Endodermal cell (in vitro differentiated cells): ENCODE measurements at regions not wholly inside any gene's neighbourhood (a gene's known extent, or its start where the extent isn't known, plus 50 kb on each side); places are given as distances from the start of the nearest gene placed in this dataset.

ENCODE experiments used
- DNase-seq: peaks from one replicate; pipeline ENCODE4 v3.0.0-alpha.2; 2017
- H3K27ac ChIP-seq: 2 replicates; pipeline ENCODE4 v1.5.1; 2013; ENCODE audit warnings: mild to moderate bottlenecking, low read depth, low read length, moderate library complexity
- H3K27me3 ChIP-seq: 2 replicates; pipeline ENCODE4 v1.6.1; 2013; ENCODE audit warnings: mild to moderate bottlenecking, low read length, moderate library complexity; ENCODE audit not compliant: insufficient read depth, control insufficient read depth, poor library complexity, severe bottlenecking
- H3K36me3 ChIP-seq: 2 replicates; pipeline ENCODE4 v1.7.0; 2013; ENCODE audit warnings: mild to moderate bottlenecking, low read length, moderate library complexity; ENCODE audit not compliant: control insufficient read depth, insufficient read depth
- H3K4me1 ChIP-seq: one replicate; pipeline ENCODE4 v1.7.0; 2013; ENCODE audit warnings: low read length; ENCODE audit not compliant: control insufficient read depth, insufficient read depth
- H3K4me3 ChIP-seq: 2 replicates; pipeline ENCODE4 v1.5.1; 2013; ENCODE audit warnings: mild to moderate bottlenecking, low read length, moderate library complexity
- H3K9ac ChIP-seq: 2 replicates; pipeline ENCODE4 v1.6.1; 2013; ENCODE audit warnings: mild to moderate bottlenecking, low read length, moderate library complexity; ENCODE audit not compliant: poor library complexity, severe bottlenecking; ENCODE audit errors: extremely low read depth
- H3K9me3 ChIP-seq: 2 replicates; pipeline ENCODE4 v1.6.1; 2013; ENCODE audit warnings: mild to moderate bottlenecking, low read length, moderate library complexity; ENCODE audit not compliant: control insufficient read depth
- H3K27ac Mint-ChIP-seq: 2 replicates; pipeline ENCODE4 v1.8.0; 2020; ENCODE audit warnings: mixed read lengths
- H3K27me3 Mint-ChIP-seq: 2 replicates; pipeline ENCODE4 v1.8.0; 2021; ENCODE audit warnings: mild to moderate bottlenecking, mixed read lengths; ENCODE audit not compliant: insufficient read depth
- H3K36me3 Mint-ChIP-seq: 2 replicates; pipeline ENCODE4 v1.8.0; 2020; ENCODE audit warnings: low read depth, mixed read lengths
- H3K4me1 Mint-ChIP-seq: 2 replicates; pipeline ENCODE4 v1.8.0; 2020; ENCODE audit warnings: mixed read lengths
- H3K4me3 Mint-ChIP-seq: 2 replicates; pipeline ENCODE4 v1.8.0; 2020; ENCODE audit warnings: mild to moderate bottlenecking, moderate library complexity, mixed read lengths
- H3K9me3 Mint-ChIP-seq: 2 replicates; pipeline ENCODE4 v1.8.0; 2020; ENCODE audit warnings: mild to moderate bottlenecking, mixed read lengths
- WGBS, 2 experiments: methylation state at CpG; one replicate each; pipeline versions ENCODE4 v1.1.5 to v1.1.7; 2013; ENCODE audit warnings: missing lambda C conversion rate in 2 of 2, mixed read lengths in 1 of 2; ENCODE audit not compliant: insufficient coverage in 1 of 2, insufficient read length in 1 of 2; 5-methylcytosine and 5-hydroxymethylcytosine counted together
- TF ChIP-seq, protein P1 (sequence below): fragments of 200-600 bp; sonication (generic); conservative IDR thresholded peaks from 2 replicates; pipeline ENCODE4 v1.5.0; 2021; ENCODE audit warnings: antibody characterized with exemption, mild to moderate bottlenecking

DNA sequence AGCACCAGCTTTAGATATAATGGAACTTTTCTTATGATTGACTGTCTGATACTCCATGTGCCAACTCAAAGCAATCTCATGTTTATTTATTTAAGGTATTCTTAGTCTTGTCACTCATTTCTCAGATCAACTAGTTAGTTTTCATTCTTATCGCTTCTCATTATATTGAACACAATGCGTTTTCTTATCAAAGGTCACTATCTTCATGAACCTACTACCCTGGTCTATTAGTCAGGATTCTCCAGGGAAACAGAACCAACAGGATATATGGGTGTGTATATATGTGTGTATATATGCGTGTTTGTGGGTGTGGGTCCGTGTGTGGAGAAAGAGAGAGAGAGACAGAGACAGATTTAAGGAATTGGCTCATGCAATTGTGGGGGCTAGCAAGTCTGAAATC lies 619.9 kb downstream of the ZEB2 start:
- Mint-ChIP-seq H3K27ac (no peak overlapping the region), H3K9me3 (no peaks in the 10 kb centered on the region), H3K4me3 (no peak overlapping the region), H3K4me1 (no peaks in the 10 kb centered on the region), H3K27me3 (no peaks in the 10 kb centered on the region), H3K36me3 (no peaks in the 10 kb centered on the region)
- Histone ChIP-seq H3K36me3 (no peaks in the 10 kb centered on the region), H3K9ac (no peak overlapping the region), H3K9me3 (no peaks in the 10 kb centered on the region), H3K27ac (no peak overlapping the region), H3K27me3 (no peaks in the 10 kb centered on the region), H3K4me1 (no peaks in the 10 kb centered on the region), H3K4me3 (no peak overlapping the region)
- WGBS, 2 experiments = 89 to 94% methylated on average over 2 to 4 of the region's 4 CpGs
- DNase-seq = no peak
- TF ChIP-seq, protein P1, sequence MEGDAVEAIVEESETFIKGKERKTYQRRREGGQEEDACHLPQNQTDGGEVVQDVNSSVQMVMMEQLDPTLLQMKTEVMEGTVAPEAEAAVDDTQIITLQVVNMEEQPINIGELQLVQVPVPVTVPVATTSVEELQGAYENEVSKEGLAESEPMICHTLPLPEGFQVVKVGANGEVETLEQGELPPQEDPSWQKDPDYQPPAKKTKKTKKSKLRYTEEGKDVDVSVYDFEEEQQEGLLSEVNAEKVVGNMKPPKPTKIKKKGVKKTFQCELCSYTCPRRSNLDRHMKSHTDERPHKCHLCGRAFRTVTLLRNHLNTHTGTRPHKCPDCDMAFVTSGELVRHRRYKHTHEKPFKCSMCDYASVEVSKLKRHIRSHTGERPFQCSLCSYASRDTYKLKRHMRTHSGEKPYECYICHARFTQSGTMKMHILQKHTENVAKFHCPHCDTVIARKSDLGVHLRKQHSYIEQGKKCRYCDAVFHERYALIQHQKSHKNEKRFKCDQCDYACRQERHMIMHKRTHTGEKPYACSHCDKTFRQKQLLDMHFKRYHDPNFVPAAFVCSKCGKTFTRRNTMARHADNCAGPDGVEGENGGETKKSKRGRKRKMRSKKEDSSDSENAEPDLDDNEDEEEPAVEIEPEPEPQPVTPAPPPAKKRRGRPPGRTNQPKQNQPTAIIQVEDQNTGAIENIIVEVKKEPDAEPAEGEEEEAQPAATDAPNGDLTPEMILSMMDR = no peak

- Mint-ChIP-seq H3K4me3 (no peak overlapping the region), H3K27ac (no peak overlapping the region), H3K9me3 (no peaks in the 10 kb centered on the region), H3K36me3 (no peaks in the 10 kb centered on the region), H3K27me3 (no peaks in the 10 kb centered on the region), H3K4me1 (peaks cover 26% of the 10 kb centered on the region)
- Histone ChIP-seq H3K27ac (no peak overlapping the region), H3K36me3 (no peaks in the 10 kb centered on the region), H3K9me3 (no peaks in the 10 kb centered on the region), H3K27me3 (no peaks in the 10 kb centered on the region), H3K9ac (no peak overlapping the region), H3K4me3 (no peak overlapping the region), H3K4me1 (no peaks in the 10 kb centered on the region)
- TF ChIP-seq, protein P1 = no peak
- WGBS, 2 experiments = 74% methylated on average over 3 of the region's 3 CpGs; no CpG with 5 or more reads in 1 of the 2 experiments
- no peak for DNase-seq
Observed at GRCh38 chr2:143893371-143893770, 626.5 kb downstream of the ZEB2 start.

DNA sequence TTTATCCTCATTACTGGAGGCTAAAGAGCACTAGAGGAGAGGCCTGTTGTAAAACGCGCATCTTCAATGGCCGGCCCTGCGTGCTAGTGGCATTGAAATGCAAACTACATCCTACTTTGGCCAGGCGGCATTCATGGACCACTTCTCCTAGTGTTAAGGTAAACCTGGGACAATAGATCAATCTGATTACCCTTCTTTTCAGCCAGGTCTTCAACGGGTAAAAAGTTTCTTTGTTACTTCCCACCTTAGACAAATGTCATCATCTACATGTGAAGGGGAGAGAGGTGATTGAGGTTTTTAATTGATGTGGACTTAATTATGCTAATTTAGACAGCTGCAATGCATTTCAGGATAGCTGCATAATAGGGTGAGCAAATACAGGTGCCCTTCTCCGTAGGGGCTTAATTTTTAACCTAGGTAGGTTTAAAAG lies 628.0 kb downstream of the ZEB2 start:
- DNase-seq = peak; percentile 80
- Histone ChIP-seq H3K27me3 (no peaks in the 10 kb centered on the region), H3K9me3 (no peaks in the 10 kb centered on the region), H3K4me1 (no peaks in the 10 kb centered on the region), H3K36me3 (no peaks in the 10 kb centered on the region), H3K27ac (no peak overlapping the region), H3K9ac (no peak overlapping the region), H3K4me3 (no peak overlapping the region)
- 26 to 36% methylated on average over 6 to 7 of the region's 7 CpGs for WGBS, 2 experiments
- Mint-ChIP-seq H3K27me3 (no peaks in the 10 kb centered on the region), H3K9me3 (no peaks in the 10 kb centered on the region), H3K4me1 (peaks cover 26% of the 10 kb centered on the region), H3K36me3 (no peaks in the 10 kb centered on the region), H3K27ac (no peak overlapping the region), H3K4me3 (no peak overlapping the region)
- TF ChIP-seq, protein P1 = no peak
